Keratinocyte (primary cell): ENCODE measurements at regions not wholly inside any gene's neighbourhood (a gene's known extent, or its start where the extent isn't known, plus 50 kb on each side); places are given as distances from the start of the nearest gene placed in this dataset.

ENCODE experiments used
- EZH2 ChIP-seq: IDR thresholded peaks from one replicate; pipeline ENCODE4 v1.6.1; 2012; ENCODE audit warnings: inconsistent platforms, mild to moderate bottlenecking, low read length, moderate library complexity
- TF ChIP-seq, protein P1 (sequence below), 3 experiments: IDR thresholded peaks in 1 of 3; conservative IDR thresholded peaks in 1 of 3; optimal IDR thresholded peaks in 1 of 3; 2 replicates in 2 of 3; 3 replicates in 1 of 3; pipeline versions ENCODE3 to v1.5.1; 2011; ENCODE audit warnings: low read length in 3 of 3, mild to moderate bottlenecking in 3 of 3, moderate library complexity in 2 of 3, control low read depth in 1 of 3, inconsistent platforms in 1 of 3; ENCODE audit not compliant: insufficient read depth in 2 of 3; ENCODE audit errors: extremely low read depth in 1 of 3

DNA sequence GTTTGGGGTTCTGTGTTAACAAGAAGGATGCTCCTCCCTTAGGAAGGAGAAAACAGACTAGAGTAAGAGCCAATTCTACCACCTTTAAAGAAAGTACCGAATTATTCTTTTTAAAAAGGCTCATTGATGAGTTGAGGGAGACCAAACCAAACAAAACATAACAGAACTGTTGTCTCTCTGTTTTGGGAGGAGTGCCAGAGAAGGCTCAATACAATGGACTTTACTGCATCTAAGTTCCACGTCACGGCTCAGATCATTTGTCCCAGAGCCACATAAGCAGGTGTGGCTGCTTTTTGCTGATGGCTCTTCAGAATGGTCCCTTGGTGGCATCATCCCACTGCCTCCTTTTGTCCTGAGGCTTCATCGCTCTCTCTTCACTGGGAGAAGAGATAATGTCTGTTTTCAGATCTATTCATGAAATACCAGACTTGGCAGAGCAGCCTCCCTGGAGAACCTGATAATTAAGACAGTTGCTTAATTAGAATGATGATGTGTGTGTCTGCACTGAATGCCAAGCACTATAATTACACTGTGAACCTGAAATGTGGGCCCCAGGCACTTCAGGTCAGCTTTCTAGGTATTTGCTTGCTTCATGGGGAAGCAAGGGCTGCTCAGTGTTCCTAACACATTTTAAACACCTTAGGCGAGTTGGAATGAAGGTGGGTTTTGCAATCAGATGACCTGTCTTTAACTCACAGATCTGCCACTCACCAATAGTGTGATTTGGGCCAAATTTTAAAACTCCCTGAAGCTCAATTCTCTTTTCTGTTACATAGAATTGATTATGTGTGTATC is 335.2 kb upstream of the MCTP2 start:
- TF ChIP-seq, protein P1, sequence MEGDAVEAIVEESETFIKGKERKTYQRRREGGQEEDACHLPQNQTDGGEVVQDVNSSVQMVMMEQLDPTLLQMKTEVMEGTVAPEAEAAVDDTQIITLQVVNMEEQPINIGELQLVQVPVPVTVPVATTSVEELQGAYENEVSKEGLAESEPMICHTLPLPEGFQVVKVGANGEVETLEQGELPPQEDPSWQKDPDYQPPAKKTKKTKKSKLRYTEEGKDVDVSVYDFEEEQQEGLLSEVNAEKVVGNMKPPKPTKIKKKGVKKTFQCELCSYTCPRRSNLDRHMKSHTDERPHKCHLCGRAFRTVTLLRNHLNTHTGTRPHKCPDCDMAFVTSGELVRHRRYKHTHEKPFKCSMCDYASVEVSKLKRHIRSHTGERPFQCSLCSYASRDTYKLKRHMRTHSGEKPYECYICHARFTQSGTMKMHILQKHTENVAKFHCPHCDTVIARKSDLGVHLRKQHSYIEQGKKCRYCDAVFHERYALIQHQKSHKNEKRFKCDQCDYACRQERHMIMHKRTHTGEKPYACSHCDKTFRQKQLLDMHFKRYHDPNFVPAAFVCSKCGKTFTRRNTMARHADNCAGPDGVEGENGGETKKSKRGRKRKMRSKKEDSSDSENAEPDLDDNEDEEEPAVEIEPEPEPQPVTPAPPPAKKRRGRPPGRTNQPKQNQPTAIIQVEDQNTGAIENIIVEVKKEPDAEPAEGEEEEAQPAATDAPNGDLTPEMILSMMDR (optimal IDR thresholded peaks at IDR 0.05 in 1 of 3, IDR thresholded peaks at IDR 0.05 in 1 of 3, conservative IDR thresholded peaks at IDR 0.05 in 1 of 3; ENCODE audit: extremely low read depth in 1 of 3, insufficient read depth in 2 of 3, low read length in 3 of 3), result no peak
- TF ChIP-seq EZH2, result no peak
